HEK293 (cell line): ENCODE measurements at regions not wholly inside any gene's neighbourhood (a gene's known extent, or its start where the extent isn't known, plus 50 kb on each side); places are given as distances from the start of the nearest gene placed in this dataset.

ENCODE experiments used
- CTCF ChIA-PET: fragments of 350-600 bp; formaldehyde crosslinking; extraction: SDS; loops from one replicate; lab custom pipeline; 2021; ENCODE audit warnings: antibody characterized with exemption; lab: Yijun Ruan, JAX
- POLR2A ChIA-PET: fragments of 300-600 bp; formaldehyde crosslinking; extraction: SDS; loops from one replicate; lab custom pipeline; 2020; ENCODE audit warnings: antibody characterized with exemption, inconsistent platforms; lab: Yijun Ruan, JAX
- H3K27ac ChIP-seq: fragments of 200-500 bp; sonication (Bioruptor generic); 2 replicates; pipeline ENCODE4 v1.5.1; 2014; ENCODE audit warnings: low read depth, low read length, control low read depth, inconsistent platforms; ENCODE audit errors: extremely low read depth
- H3K36me3 ChIP-seq, 2 experiments: fragments of 200-500 bp in 1 of 2; sonication (Bioruptor generic) in 1 of 2; 1 replicate in 1 of 2; 2 replicates in 1 of 2; pipeline ENCODE4 v1.5.1; 2014 to 2017; ENCODE audit warnings: inconsistent platforms in 2 of 2, low read length in 2 of 2; ENCODE audit not compliant: control insufficient read depth in 2 of 2, insufficient read depth in 1 of 2
- H3K4me1 ChIP-seq: fragments of 200-500 bp; sonication (Bioruptor generic); 2 replicates; pipeline ENCODE4 v1.5.1; 2014; ENCODE audit warnings: mild to moderate bottlenecking, low read length, inconsistent platforms; ENCODE audit not compliant: control insufficient read depth, insufficient read depth
- H3K4me3 ChIP-seq: 2 replicates; pipeline ENCODE4 v1.5.1; 2011; ENCODE audit warnings: low read depth, mild to moderate bottlenecking, control low read depth, low read length, moderate library complexity
- H3K9me3 ChIP-seq: fragments of 200-500 bp; sonication (Bioruptor generic); 2 replicates; pipeline ENCODE4 v1.5.1; 2014; ENCODE audit warnings: low read depth, low read length, inconsistent platforms; ENCODE audit not compliant: control insufficient read depth, insufficient read depth
- GLIS1 ChIP-seq: fragments of 450-650 bp; formaldehyde crosslinking; IDR thresholded peaks from 2 replicates; pipeline ENCODE4 v1.5.1; 2016; ENCODE audit warnings: missing biosample characterization, missing genetic modification characterization
- KLF10 ChIP-seq: fragments of 450-650 bp; IDR thresholded peaks from 2 replicates; pipeline ENCODE4 v1.5.1; 2018; ENCODE audit warnings: missing biosample characterization, mild to moderate bottlenecking, missing genetic modification characterization
- KLF17 ChIP-seq: fragments of 450-650 bp; formaldehyde crosslinking; IDR thresholded peaks from 2 replicates; pipeline ENCODE4 v1.5.1; 2016; ENCODE audit warnings: missing biosample characterization, missing genetic modification characterization
- KLF7 ChIP-seq: fragments of 450-650 bp; formaldehyde crosslinking; IDR thresholded peaks from 2 replicates; pipeline ENCODE4 v1.5.1; 2016; ENCODE audit warnings: missing biosample characterization, missing genetic modification characterization, borderline replicate concordance
- MYNN ChIP-seq: fragments of 450-650 bp; formaldehyde crosslinking; IDR thresholded peaks from 2 replicates; pipeline ENCODE4 v1.5.1; 2016; ENCODE audit warnings: missing biosample characterization, missing genetic modification characterization, borderline replicate concordance
- PBX3 ChIP-seq: sonication (generic); formaldehyde crosslinking; IDR thresholded peaks from 2 replicates; pipeline ENCODE4 v1.8.1; 2022; ENCODE audit warnings: mild to moderate bottlenecking, moderate library complexity, missing genetic modification reagents
- SALL2 ChIP-seq: fragments of 450-650 bp; formaldehyde crosslinking; IDR thresholded peaks from 2 replicates; pipeline ENCODE4 v1.5.0; 2017; ENCODE audit warnings: missing biosample characterization, mild to moderate bottlenecking, missing genetic modification characterization, borderline replicate concordance
- ZNF114 ChIP-seq: fragments of 450-650 bp; formaldehyde crosslinking; IDR thresholded peaks from 2 replicates; pipeline ENCODE4 v1.5.0; 2017; ENCODE audit warnings: missing biosample characterization, missing genetic modification characterization
- ZNF146 ChIP-seq: fragments of 450-650 bp; formaldehyde crosslinking; IDR thresholded peaks from 2 replicates; pipeline ENCODE4 v1.5.1; 2016; ENCODE audit warnings: missing biosample characterization, missing genetic modification characterization
- ZNF24 ChIP-seq: fragments of 450-650 bp; formaldehyde crosslinking; IDR thresholded peaks from 2 replicates; pipeline ENCODE4 v1.5.1; 2016; ENCODE audit warnings: missing biosample characterization, missing genetic modification characterization
- ZNF292 ChIP-seq: fragments of 450-650 bp; formaldehyde crosslinking; IDR thresholded peaks from 2 replicates; pipeline ENCODE4 v1.5.1; 2016; ENCODE audit warnings: low read depth, missing biosample characterization, missing genetic modification characterization, borderline replicate concordance
- ZNF335 ChIP-seq: fragments of 450-650 bp; formaldehyde crosslinking; conservative IDR thresholded peaks from 2 replicates; pipeline ENCODE4 v1.5.1; 2016; ENCODE audit warnings: missing biosample characterization, missing genetic modification characterization
- ZNF341 ChIP-seq: fragments of 450-650 bp; formaldehyde crosslinking; IDR thresholded peaks from 2 replicates; pipeline ENCODE4; 2016; ENCODE audit warnings: low read depth, missing biosample characterization, missing genetic modification characterization
- ZNF449 ChIP-seq: fragments of 450-650 bp; formaldehyde crosslinking; IDR thresholded peaks from 2 replicates; pipeline ENCODE4 v1.5.1; 2017; ENCODE audit warnings: missing biosample characterization, mild to moderate bottlenecking, missing genetic modification characterization, moderate library complexity
- ZNF529 ChIP-seq: fragments of 450-650 bp; formaldehyde crosslinking; IDR thresholded peaks from 2 replicates; pipeline ENCODE4 v1.5.1; 2017; ENCODE audit warnings: missing genetic modification characterization, missing biosample characterization; ENCODE audit not compliant: insufficient replicate concordance
- ZNF580 ChIP-seq: fragments of 450-650 bp; formaldehyde crosslinking; IDR thresholded peaks from 2 replicates; pipeline ENCODE4 v1.5.1; 2016; ENCODE audit warnings: missing biosample characterization, missing genetic modification characterization
- ZNF610 ChIP-seq: fragments of 450-650 bp; formaldehyde crosslinking; IDR thresholded peaks from 2 replicates; pipeline ENCODE4 v1.5.1; 2016; ENCODE audit warnings: missing biosample characterization, missing genetic modification characterization, borderline replicate concordance
- ZSCAN18 ChIP-seq: fragments of 450-650 bp; formaldehyde crosslinking; IDR thresholded peaks from 2 replicates; pipeline ENCODE4 v1.5.1; 2016; ENCODE audit warnings: missing biosample characterization, missing genetic modification characterization

- Histone ChIP-seq H3K27ac (no peak overlapping the region), H3K36me3 (no peaks in the 10 kb centered on the region), H3K4me1 (no peaks in the 10 kb centered on the region), H3K9me3 (no peaks in the 10 kb centered on the region), H3K4me3 (no peak overlapping the region)
- TF ChIP-seq ZNF335 (tag by site-specific recombination) = no peak
- TF ChIP-seq KLF10 (tag by site-specific recombination) = no peak
- no peak for TF ChIP-seq SALL2 (tag by site-specific recombination)
- TF ChIP-seq GLIS1 (tag by site-specific recombination) = no peak
- TF ChIP-seq ZNF146 = no peak
- TF ChIP-seq PBX3 = no peak
- TF ChIP-seq MYNN (tag by site-specific recombination) = no peak
- no peak for TF ChIP-seq KLF7 (tag by site-specific recombination)
- no peak for TF ChIP-seq ZNF580 (tag by site-specific recombination)
- no peak for TF ChIP-seq KLF17 (tag by site-specific recombination)
- POLR2A ChIA-PET = no interaction called here
- CTCF ChIA-PET = no interaction called here
Measured at GRCh38 chr3:72641684-72642083, 206.6 kb downstream of the SHQ1 start.

- CTCF ChIA-PET = no interaction called here
- no peaks in the 10 kb centered on the region for H3K4me1 ChIP-seq
- TF ChIP-seq ZNF24 (no peak), ZNF610 (no peak), ZSCAN18 (tag by site-specific recombination) (no peak), ZNF292 (tag by site-specific recombination) (no peak), ZNF146 (no peak), ZNF529 (tag by site-specific recombination) (no peak), ZNF449 (tag by site-specific recombination) (no peak), ZNF114 (tag by site-specific recombination) (no peak), ZNF341 (tag by site-specific recombination) (no peak), MYNN (tag by site-specific recombination) (no peak)
- TF ChIP-seq, all 188 proteins: peak for 0
- Histone ChIP-seq H3K36me3 (no peaks in the 10 kb centered on the region), H3K9me3 (no peaks in the 10 kb centered on the region), H3K27ac (no peak overlapping the region), H3K4me3 (no peak overlapping the region)
- POLR2A ChIA-PET = no interaction called here
Measured at GRCh38 chr3:72641072-72641471, 207.2 kb downstream of the SHQ1 start.
